HG03460 (cell line): ENCODE measurements at regions not wholly inside any gene's neighbourhood (a gene's known extent, or its start where the extent isn't known, plus 50 kb on each side); places are given as distances from the start of the nearest gene placed in this dataset.
"Not testable (repeated sequence)": the region's sequence is repeated elsewhere in the genome, so short reads cannot be mapped to it uniquely, and the experiment has no call there.

Source experiments
- ATAC-seq: cut with Tn5 transposase; IDR thresholded peaks from one replicate; pipeline ENCODE4 v1.9.1; 2021; ENCODE audit not compliant: unreplicated experiment

DNA sequence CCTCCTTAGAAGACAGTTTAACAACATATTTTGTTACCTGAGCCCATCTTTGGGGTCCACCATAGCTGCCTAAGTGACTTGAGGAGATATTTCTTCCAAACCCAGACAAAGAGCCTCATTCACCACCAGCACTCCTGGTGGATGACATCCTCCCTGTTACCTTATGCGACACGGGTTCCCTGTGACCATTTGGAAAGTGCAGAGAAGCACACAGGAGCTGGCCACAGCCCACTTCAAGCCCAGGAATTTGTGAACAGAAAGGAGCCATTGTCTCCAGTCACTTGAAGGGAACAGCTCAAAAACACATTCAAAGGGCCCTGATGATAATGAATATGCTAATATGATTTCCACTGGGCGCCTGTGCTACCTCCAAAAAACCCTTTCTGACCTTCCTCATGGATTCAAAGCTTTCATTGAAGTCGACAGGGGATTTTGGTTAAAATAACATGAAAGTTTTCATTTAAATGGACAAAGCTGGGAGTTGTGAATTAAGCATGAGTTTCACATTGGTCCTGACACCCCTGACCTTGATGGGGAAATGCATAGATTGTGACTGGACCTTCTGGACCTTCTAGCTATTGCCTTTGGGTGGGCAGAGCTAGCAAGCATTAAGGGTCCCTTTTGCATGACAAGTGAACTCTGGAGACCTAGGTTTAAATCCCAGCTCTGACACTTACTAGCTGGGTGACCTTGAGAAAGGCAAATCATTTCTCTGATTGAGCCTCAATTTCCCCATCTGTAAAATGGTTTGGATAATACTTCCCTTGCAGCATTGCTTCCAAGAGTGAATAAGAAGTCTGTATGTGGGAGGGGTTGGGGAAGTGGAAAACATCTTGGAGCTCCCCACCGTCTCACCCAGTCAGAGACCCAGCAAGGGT lies 83.3 kb upstream of the SIRPA start:
- no peak for ATAC-seq

DNA sequence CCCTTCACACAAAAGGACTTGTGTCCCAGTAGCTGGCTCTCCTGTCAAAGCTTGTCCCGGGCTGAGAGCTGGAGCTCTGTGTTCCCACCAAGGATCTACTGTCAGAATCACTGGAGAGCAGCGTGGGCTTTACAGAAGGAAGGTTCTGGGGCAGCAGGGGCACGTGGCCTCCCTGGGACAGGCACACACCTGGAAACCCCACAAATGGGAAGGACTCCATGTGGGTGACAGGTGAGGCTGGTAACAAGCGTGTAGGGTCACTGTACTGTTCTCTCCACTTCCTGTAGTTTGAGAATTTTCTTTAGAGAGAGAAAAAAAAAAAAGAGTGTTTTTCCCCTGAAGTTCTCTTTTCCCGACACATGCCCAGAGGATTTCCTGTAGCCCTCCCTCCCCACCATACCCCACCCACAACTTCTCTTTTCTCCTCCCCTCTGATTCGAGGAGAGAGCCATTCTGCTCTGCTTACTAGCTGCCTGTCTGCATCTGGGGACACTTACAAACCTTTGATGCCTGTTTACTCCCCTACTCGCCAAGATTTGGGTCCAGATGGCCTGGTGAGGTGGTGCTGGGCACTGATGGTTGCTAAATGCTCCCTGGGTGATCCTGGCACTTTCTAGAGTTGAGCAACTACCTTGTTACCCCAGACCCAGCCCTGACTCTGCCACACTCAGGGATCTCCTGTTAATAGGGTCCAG lies 84.1 kb upstream of the SIRPA start:
- no peak for ATAC-seq

GRCh38 chr20:1810572-1810925 lies 84.7 kb upstream of the SIRPA start:
- ATAC-seq, result no peak

DNA sequence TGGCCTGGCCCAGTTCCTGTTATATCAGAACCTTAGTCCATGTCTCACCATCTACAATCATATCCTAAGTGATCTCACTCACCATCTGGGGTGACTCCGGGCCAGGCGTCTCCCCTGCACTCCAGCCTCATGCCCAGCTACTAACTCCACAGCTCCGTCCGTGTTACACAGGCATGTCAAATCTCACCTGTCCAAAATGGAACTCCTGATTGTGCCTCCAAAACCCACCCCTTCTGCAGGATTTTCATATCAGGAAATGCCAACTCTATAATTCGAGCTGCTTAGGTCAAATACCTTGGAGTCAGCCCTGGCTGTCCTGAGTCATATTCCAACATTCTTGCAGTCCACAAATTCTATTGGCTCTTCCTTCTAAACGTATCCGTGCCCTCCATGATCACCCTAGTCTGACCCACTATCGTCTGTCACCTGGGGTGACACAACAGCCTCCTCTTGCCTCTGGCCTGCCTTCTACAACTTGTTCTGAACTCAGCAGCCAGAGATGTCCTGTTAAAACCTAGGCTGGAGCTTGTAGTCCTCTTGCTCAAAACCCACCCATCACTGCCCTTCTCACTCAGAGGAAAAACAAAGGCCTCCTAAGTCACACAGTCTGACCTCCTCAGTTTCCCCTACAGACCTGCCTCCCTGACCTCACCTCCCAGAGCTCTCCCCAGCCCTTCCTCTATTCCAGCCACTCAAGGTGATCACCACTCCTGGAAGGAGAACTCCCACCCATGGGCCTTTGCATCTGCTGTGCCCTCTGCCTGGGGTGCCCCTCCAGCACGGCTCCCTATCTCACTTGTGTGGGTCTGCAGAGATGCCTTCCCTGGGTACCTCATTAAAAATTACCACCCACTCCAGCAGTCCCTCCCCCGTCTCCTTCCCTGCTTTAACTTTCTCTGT lies 85.3 kb upstream of the SIRPA start:
- ATAC-seq, result no peak

- ATAC-seq, result no peak
Measured at GRCh38 chr20:1809131-1809572, 86.1 kb upstream of the SIRPA start.

DNA sequence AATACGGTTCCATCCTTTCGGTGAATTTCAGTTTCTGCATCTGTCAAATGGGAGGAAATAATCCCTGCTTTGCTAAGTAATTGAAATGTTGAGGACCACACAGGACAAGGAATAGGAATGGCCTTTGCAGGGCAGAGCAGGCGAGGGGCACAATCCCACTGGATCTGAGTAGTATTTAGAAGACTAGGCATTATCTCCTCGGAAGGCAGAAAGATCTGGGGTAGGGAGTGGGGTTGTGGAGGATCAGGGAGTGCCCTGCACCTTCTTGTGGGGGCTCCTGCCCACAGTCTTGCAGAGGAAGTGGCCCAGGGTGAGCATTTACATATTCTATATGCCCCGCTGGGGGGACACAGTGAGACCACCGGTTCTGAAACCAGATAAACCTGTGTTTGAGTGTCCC lies 87.1 kb upstream of the SIRPA start:
- ATAC-seq, result no peak

GRCh38 chr20:1807394-1807793 lies 87.8 kb upstream of the SIRPA start:
- ATAC-seq, result no peak

- ATAC-seq, result no peak
Measured at GRCh38 chr20:1806456-1806855, 88.8 kb upstream of the SIRPA start.

DNA sequence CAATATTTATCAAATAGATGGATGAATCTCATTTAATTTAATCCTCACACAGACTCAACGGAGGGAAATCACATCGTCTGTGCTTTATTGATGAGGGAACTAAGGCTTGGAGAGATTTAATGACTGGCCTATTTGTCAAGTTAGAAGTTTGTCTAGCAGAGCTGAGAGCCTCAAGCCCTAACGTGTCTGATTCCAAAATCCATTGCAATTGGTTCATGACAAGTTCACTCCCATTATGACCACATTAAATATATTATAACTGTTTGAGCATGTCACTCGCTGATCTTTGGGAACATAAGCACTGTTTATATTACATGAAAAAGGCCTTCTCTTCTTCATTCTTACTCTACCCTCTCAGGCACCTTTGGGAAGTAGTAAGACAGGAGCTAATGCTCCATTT lies 89.4 kb upstream of the SIRPA start:
- no peak for ATAC-seq

DNA sequence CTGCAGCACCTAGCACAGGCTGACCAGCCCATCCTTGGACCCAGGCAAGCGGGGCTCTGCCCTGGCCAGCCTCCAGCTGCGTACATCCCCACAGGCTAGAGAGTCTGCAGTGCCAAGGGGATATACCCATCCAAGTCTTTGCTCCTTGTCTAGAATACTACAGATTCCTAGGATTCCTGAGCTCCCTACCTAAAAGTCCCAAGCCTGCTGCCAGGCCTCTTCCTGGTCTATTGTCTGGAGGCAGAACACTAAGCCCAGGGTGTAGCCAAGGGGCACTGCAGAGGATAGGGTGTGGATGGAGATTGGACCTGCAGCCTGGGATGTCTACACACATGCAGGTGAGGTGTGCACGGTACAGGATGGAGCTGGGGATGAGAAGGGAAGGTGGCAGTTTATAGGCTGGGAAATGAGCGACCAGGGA lies 90.0 kb upstream of the SIRPA start:
- ATAC-seq, result no peak

DNA sequence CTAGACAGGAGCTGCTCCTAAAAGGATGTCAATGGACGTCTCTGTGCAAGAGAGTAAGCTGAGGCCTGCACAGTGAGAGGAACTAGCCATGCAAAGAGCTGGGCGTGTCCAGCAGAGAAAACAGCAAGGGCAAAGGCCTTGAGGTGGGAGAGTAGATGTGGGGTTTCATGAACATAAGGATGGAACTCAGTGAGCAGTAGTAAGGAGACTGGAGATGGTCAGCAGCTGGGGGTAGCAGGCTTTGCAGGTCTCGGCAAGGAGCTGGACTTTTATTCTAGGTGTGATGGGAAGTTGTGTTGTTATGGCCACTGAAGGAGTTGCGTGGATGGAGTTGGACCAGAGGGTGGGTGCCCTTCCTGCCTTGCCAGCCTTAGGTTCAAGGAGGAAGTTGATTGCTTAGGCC lies 90.7 kb upstream of the SIRPA start:
- no peak for ATAC-seq

DNA sequence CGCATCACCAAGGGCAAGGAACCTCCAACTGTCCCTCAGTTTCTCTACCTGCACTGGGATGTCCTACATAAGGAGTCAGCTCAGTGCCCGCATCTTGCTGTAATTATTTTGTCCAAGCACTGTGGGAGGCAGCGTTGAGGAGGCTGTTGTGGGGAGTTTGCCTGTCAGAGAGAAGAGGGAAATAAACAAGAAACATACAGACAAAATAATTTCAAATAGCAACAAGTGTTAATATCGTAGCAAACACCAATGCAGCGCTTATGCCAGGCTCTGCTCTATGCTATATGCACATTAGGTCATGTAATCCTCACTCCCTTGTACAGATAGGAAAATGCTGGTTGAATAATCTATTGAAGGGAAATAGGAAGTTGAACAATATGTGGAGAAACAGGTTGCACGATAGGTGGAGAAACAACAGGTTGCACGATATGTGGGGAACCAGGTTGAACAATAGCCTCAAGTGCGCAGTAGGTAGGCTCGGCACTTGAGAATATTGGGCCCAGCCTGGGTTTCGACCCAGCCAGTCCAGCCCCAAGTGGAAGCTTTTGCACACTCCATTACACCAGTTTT lies 91.2 kb upstream of the SIRPA start:
- no peak for ATAC-seq

- no peak for ATAC-seq
Measured at GRCh38 chr20:1803061-1803931, 91.9 kb upstream of the SIRPA start.

- ATAC-seq, result no peak
Measured at GRCh38 chr20:1802385-1803060, 92.7 kb upstream of the SIRPA start.

DNA sequence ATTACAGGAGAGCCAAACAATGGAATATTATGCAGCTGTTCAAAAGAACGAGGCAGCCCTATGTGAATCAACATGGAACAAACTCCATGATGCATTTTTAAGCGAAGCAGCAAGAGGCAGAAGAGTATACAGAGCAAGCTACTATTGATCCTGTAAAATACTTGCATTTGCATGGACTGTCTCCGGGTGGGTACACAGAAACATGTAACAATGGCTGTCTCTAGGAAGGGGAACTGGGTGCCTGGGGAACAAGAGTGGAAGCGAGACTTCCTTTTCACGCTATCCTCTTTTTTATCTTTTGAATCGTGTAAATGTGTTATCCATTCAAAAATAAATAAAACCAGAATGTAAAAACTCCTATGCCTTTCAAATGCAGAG lies 93.3 kb upstream of the SIRPA start:
- no peak for ATAC-seq

DNA sequence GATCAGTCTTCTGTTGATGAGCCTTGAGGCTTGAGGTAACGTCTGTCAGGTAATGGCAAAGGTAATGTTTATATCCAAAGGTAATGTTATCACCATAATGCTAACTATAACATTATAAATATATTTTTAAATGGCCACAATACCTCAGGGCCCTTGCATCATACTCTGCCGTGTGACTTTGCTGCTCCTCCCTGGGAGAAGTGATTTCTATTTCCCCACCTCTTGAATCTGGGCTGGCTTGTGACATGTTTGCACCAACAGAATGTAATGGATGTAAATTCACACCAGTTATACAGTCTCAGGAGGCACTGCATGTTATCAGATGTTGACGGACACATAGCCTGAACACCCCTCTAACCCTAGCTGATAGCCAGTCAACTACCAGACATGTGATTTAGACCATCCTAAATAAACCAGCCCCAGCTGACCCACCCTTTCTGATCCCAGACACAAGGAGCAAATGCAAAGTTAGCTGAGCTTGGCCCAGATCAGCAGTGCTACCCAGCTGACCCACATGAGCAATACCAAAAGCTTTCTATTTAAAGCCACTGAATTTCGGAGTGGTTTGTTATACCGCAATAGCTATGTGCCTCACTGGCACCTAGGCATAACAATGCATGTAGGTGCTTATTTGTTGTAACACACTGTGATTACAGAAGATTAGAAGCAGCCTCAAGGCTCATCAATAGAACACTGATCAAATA lies 93.8 kb upstream of the SIRPA start:
- ATAC-seq, result no peak

DNA sequence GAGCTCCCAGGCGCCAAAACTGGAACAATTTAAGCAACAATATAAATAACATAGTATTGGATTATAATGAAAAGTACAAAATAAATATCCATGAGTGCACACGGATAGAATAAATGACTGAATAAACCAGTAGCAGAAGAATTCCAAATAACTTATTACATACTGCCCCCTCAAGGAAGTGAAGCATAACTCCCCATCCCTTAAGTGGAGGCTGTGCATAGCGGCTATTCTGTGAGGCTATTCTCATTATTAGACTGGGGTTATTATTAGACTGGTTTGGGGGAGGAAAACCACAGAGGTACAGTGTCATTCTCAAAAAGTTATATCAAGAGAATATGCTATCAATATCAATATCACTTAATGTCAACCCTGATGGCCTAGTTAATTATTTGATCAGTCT lies 94.4 kb upstream of the SIRPA start:
- no peak for ATAC-seq

- ATAC-seq, result no peak
Measured at GRCh38 chr20:1800180-1800579, 95.0 kb upstream of the SIRPA start.

GRCh38 chr20:1799746-1800145 lies 95.5 kb upstream of the SIRPA start:
- not testable (repeated sequence) for ATAC-seq
